IMR-90 (cell line): ENCODE measurements at regions not wholly inside any gene's neighbourhood (a gene's known extent, or its start where the extent isn't known, plus 50 kb on each side); places are given as distances from the start of the nearest gene placed in this dataset.

ENCODE experiments used
- ATAC-seq: fragments of 200-7000 bp; cut with Tn5 transposase; 2 replicates; pipeline ENCODE4 v1.9.1; 2020; ENCODE audit warnings: low read depth, mild to moderate bottlenecking, moderate library complexity
- BruUV-seq: library from RNA; stranded (reverse); fragments of 400-500 nt; replicated peaks from 2 replicates; lab custom pipeline; 2021; lab: Mats Ljungman, UMichigan
- CTCF ChIA-PET: fragments of 300-600 bp; formaldehyde crosslinking; extraction: SDS; loops from one replicate; lab custom pipeline; 2021; ENCODE audit warnings: antibody characterized with exemption; lab: Yijun Ruan, JAX
- POLR2A ChIA-PET: fragments of 300-600 bp; sonication (Branson Sonifier 250); formaldehyde crosslinking; loops from one replicate; lab custom pipeline; 2022; ENCODE audit warnings: antibody characterized with exemption; ENCODE audit not compliant: unreplicated experiment; lab: Charles Lee
- DNase-seq: peaks from one replicate; pipeline ENCODE4 v3.0.0; 2013
- H2AFZ ChIP-seq: replicated peaks from 2 replicates; pipeline ENCODE3; 2013; ENCODE audit warnings: low read length, mild to moderate bottlenecking; ENCODE audit not compliant: poor library complexity
- H2AK5ac ChIP-seq: 2 replicates; pipeline ENCODE4 v1.6.1; 2013; ENCODE audit warnings: low read depth, low read length, inconsistent platforms
- H2AK9ac ChIP-seq: replicated peaks from 2 replicates; pipeline ENCODE3; 2013; ENCODE audit warnings: mild to moderate bottlenecking, low read depth, low read length, moderate library complexity; ENCODE audit not compliant: poor library complexity
- H2BK120ac ChIP-seq: 2 replicates; pipeline ENCODE4 v1.6.1; 2013; ENCODE audit warnings: low read depth, low read length, inconsistent platforms
- H2BK15ac ChIP-seq: 3 replicates; pipeline ENCODE4 v1.6.1; 2013; ENCODE audit warnings: low read depth, low read length, inconsistent platforms
- H2BK20ac ChIP-seq: 2 replicates; pipeline ENCODE4 v1.6.1; 2013; ENCODE audit warnings: low read depth, mild to moderate bottlenecking, inconsistent platforms, low read length, moderate library complexity
- H2BK5ac ChIP-seq: 2 replicates; pipeline ENCODE4 v1.6.1; 2013; ENCODE audit warnings: mild to moderate bottlenecking, low read depth, low read length, inconsistent platforms; ENCODE audit not compliant: poor library complexity, severe bottlenecking
- H3K14ac ChIP-seq: replicated peaks from 2 replicates; pipeline ENCODE4 v1.6.1; 2013; ENCODE audit warnings: low read depth, low read length, inconsistent platforms
- H3K18ac ChIP-seq: 2 replicates; pipeline ENCODE4 v1.6.1; 2013; ENCODE audit warnings: low read depth, low read length, control low read depth
- H3K23ac ChIP-seq: 2 replicates; pipeline ENCODE4 v1.6.1; 2013; ENCODE audit warnings: low read depth, low read length, inconsistent platforms
- H3K27ac ChIP-seq: 2 replicates; pipeline ENCODE4 v1.5.1; 2013; ENCODE audit warnings: mild to moderate bottlenecking, control low read depth, low read length; ENCODE audit not compliant: insufficient read depth
- H3K27me3 ChIP-seq: 2 replicates; pipeline ENCODE4 v1.6.1; 2013; ENCODE audit warnings: low read length; ENCODE audit not compliant: control insufficient read depth, insufficient read depth
- H3K36me3 ChIP-seq: 2 replicates; pipeline ENCODE4 v1.6.1; 2013; ENCODE audit warnings: low read length, mixed read lengths; ENCODE audit not compliant: control insufficient read depth, insufficient read depth
- H3K4ac ChIP-seq: 2 replicates; pipeline ENCODE4 v1.6.1; 2013; ENCODE audit warnings: low read depth, low read length, inconsistent platforms
- H3K4me1 ChIP-seq: 2 replicates; pipeline ENCODE4 v1.6.1; 2013; ENCODE audit warnings: low read length, mixed read lengths; ENCODE audit not compliant: control insufficient read depth, insufficient read depth
- H3K4me2 ChIP-seq: 2 replicates; pipeline ENCODE4 v1.6.1; 2013; ENCODE audit warnings: low read depth, mild to moderate bottlenecking, control low read depth, low read length, moderate library complexity
- H3K4me3 ChIP-seq: 2 replicates; pipeline ENCODE4 v1.5.1; 2013; ENCODE audit warnings: low read depth, mild to moderate bottlenecking, control low read depth, low read length, moderate library complexity; ENCODE audit not compliant: insufficient read depth
- H3K56ac ChIP-seq: 2 replicates; pipeline ENCODE4 v1.6.1; 2013; ENCODE audit warnings: low read length, inconsistent platforms; ENCODE audit not compliant: insufficient read depth; ENCODE audit errors: extremely low read depth
- H3K79me1 ChIP-seq, 2 experiments: 2 replicates each; pipeline ENCODE4 v1.6.1; 2013; ENCODE audit warnings: low read length in 2 of 2, inconsistent platforms in 1 of 2, low read depth in 1 of 2
- H3K9ac ChIP-seq: 2 replicates; pipeline ENCODE4 v1.6.1; 2013; ENCODE audit warnings: low read depth, low read length, control low read depth
- H3K9me1 ChIP-seq: 2 replicates; pipeline ENCODE4 v1.6.1; 2013; ENCODE audit warnings: low read length, inconsistent platforms; ENCODE audit not compliant: insufficient read depth
- H3K9me3 ChIP-seq: 2 replicates; pipeline ENCODE4 v1.6.1; 2013; ENCODE audit warnings: low read length; ENCODE audit not compliant: control insufficient read depth, insufficient read depth
- H4K20me1 ChIP-seq: 2 replicates; pipeline ENCODE4 v1.6.1; 2013; ENCODE audit warnings: low read length, inconsistent platforms; ENCODE audit not compliant: insufficient read depth
- H4K5ac ChIP-seq: 2 replicates; pipeline ENCODE4 v1.6.1; 2013; ENCODE audit warnings: mild to moderate bottlenecking, low read depth, low read length, control low read depth
- H4K8ac ChIP-seq, 2 experiments: 2 replicates each; pipeline ENCODE4 v1.6.1; 2013; ENCODE audit warnings: low read depth in 2 of 2, low read length in 2 of 2, control low read depth in 1 of 2, inconsistent platforms in 1 of 2
- H4K91ac ChIP-seq: 2 replicates; pipeline ENCODE4 v1.6.1; 2013; ENCODE audit warnings: low read depth, low read length, inconsistent platforms; ENCODE audit not compliant: insufficient read depth
- BHLHE40 ChIP-seq: fragments of 150-350 bp; IDR thresholded peaks from 2 replicates; pipeline ENCODE4 v1.6.1; 2016; ENCODE audit warnings: mild to moderate bottlenecking, low read depth, low read length
- CEBPB ChIP-seq: IDR thresholded peaks from 2 replicates; pipeline ENCODE4 v1.6.1; 2012; ENCODE audit warnings: low read depth, low read length, improper control_type of control experiment
- CHD1 ChIP-seq: IDR thresholded peaks from 2 replicates; pipeline ENCODE4 v1.6.1; 2012; ENCODE audit warnings: low read depth, low read length, improper control_type of control experiment
- CTCF ChIP-seq: conservative IDR thresholded peaks from 2 replicates; pipeline ENCODE4 v1.5.1; 2012; ENCODE audit warnings: mild to moderate bottlenecking, low read depth, low read length, improper control_type of control experiment
- ELK1 ChIP-seq: fragments of 150-350 bp; IDR thresholded peaks from 2 replicates; pipeline ENCODE4 v1.6.1; 2016; ENCODE audit warnings: low read depth, mild to moderate bottlenecking, low read length, moderate library complexity, borderline replicate concordance
- FOS ChIP-seq: fragments of 150-350 bp; IDR thresholded peaks from 2 replicates; pipeline ENCODE4 v1.6.1; 2016; ENCODE audit warnings: low read depth, low read length
- MAFK ChIP-seq: IDR thresholded peaks from 2 replicates; pipeline ENCODE4 v1.6.1; 2012; ENCODE audit warnings: low read depth, low read length, improper control_type of control experiment
- MAZ ChIP-seq: IDR thresholded peaks from 2 replicates; pipeline ENCODE4 v1.6.1; 2012; ENCODE audit warnings: low read depth, mild to moderate bottlenecking, low read length, improper control_type of control experiment, moderate library complexity, borderline replicate concordance
- MXI1 ChIP-seq: IDR thresholded peaks from 2 replicates; pipeline ENCODE4 v1.6.1; 2012; ENCODE audit warnings: low read depth, mild to moderate bottlenecking, low read length, moderate library complexity, borderline replicate concordance
- NFE2L2 ChIP-seq: fragments of 150-350 bp; IDR thresholded peaks from 2 replicates; pipeline ENCODE4 v1.6.1; 2016; ENCODE audit warnings: low read depth, mild to moderate bottlenecking, low read length
- POLR2A ChIP-seq: IDR thresholded peaks from 2 replicates; pipeline ENCODE4 v1.6.1; 2012; ENCODE audit warnings: mild to moderate bottlenecking, low read depth, low read length
- RAD21 ChIP-seq: IDR thresholded peaks from 2 replicates; pipeline ENCODE4 v1.6.1; 2012; ENCODE audit warnings: low read length, improper control_type of control experiment
- RCOR1 ChIP-seq: IDR thresholded peaks from 2 replicates; pipeline ENCODE4 v1.6.1; 2012; ENCODE audit warnings: mild to moderate bottlenecking, low read length, improper control_type of control experiment; ENCODE audit not compliant: insufficient replicate concordance
- RFX5 ChIP-seq: IDR thresholded peaks from 2 replicates; pipeline ENCODE4 v1.8.0; 2012; ENCODE audit warnings: low read depth, mild to moderate bottlenecking, low read length, moderate library complexity
- SMC3 ChIP-seq: fragments of 150-350 bp; IDR thresholded peaks from 2 replicates; pipeline ENCODE4 v1.6.1; 2016; ENCODE audit warnings: low read depth, mild to moderate bottlenecking, antibody characterized with exemption, low read length, moderate library complexity
- USF2 ChIP-seq: fragments of 150-350 bp; IDR thresholded peaks from 2 replicates; pipeline ENCODE4 v1.6.1; 2017; ENCODE audit warnings: mild to moderate bottlenecking, antibody characterized with exemption, low read length, low read depth
- WGBS, 2 experiments: methylation state at CpG; one replicate each; pipeline versions ENCODE4 v1.1.5 to v1.1.7; 2013; ENCODE audit warnings: missing lambda C conversion rate in 2 of 2; ENCODE audit not compliant: insufficient read length in 1 of 2; ENCODE audit errors: extremely low coverage in 2 of 2; 5-methylcytosine and 5-hydroxymethylcytosine counted together
- dilution Hi-C: fragments of 300-500 bp; cut with HindIII; formaldehyde crosslinking; loops from one replicate; pipeline ENCODE4 v1.14.3; 2018; ENCODE audit warnings: low sequenced_read_pairs; ENCODE audit not compliant: unreplicated experiment
- in situ Hi-C: fragments of 300-500 bp; cut with MboI; formaldehyde crosslinking; loops from 3 replicates; pipeline ENCODE4 v1.14.3; 2019; ENCODE audit warnings: low sequenced_read_pairs, inconsistent platforms, mixed read lengths
- intact Hi-C: fragments of 100-400 bp; cut with micrococcal nuclease; formaldehyde crosslinking; loops from 2 replicates; pipeline ENCODE4 v1.10.0; 2022

- dilution Hi-C loops: no loop called here
- ChIA-PET POLR2A (no interaction called here), CTCF (no interaction called here)
- in situ Hi-C loops: no loop called here
- no TSS peak for BruUV-seq
- H3K36me3 ChIP-seq: no peaks in the 10 kb centered on the region
- no peak overlapping the region for H4K8ac ChIP-seq
- no peaks in the 10 kb centered on the region for H3K79me1 ChIP-seq
- ATAC-seq: no peak
- H2BK120ac ChIP-seq: no peak overlapping the region
- no peak overlapping the region for H3K4me3 ChIP-seq
- no peak overlapping the region for H3K23ac ChIP-seq
- no peaks in the 10 kb centered on the region for H3K9me1 ChIP-seq
- no peak overlapping the region for H3K27ac ChIP-seq
- H4K91ac ChIP-seq: no peak overlapping the region
- intact Hi-C loops: no loop called here
- H3K4me1 ChIP-seq: no peaks in the 10 kb centered on the region
- WGBS, 2 experiments: no CpG with 5 or more reads among the region's 4 CpGs
- no peak overlapping the region for H2AK9ac ChIP-seq
- peaks cover 2% of the 10 kb centered on the region; the same call in 1 of the 2 replicates for H3K9me3 ChIP-seq
- no peak for DNase-seq
- no peak overlapping the region for H3K18ac ChIP-seq
- TF ChIP-seq FOS (no peak), CEBPB (no peak), CTCF (no peak), MAZ (no peak), NFE2L2 (no peak), USF2 (no peak), CHD1 (no peak), ELK1 (no peak), MAFK (no peak), RCOR1 (no peak), SMC3 (no peak), BHLHE40 (no peak), MXI1 (no peak), RFX5 (no peak), RAD21 (no peak), POLR2A (no peak)
- no peak overlapping the region for H2AK5ac ChIP-seq
- H3K4me2 ChIP-seq: no peak overlapping the region
- H3K27me3 ChIP-seq: no peaks in the 10 kb centered on the region
- no peak overlapping the region for H3K56ac ChIP-seq
- no peak overlapping the region for H2BK15ac ChIP-seq
- H2BK20ac ChIP-seq: no peak overlapping the region
- no peak overlapping the region for H3K14ac ChIP-seq
- H4K5ac ChIP-seq: no peak overlapping the region
- H3K9ac ChIP-seq: no peak overlapping the region
- H4K20me1 ChIP-seq: no peaks in the 10 kb centered on the region
- no peak overlapping the region for H2BK5ac ChIP-seq
- H2AFZ ChIP-seq: no peak overlapping the region
- H3K4ac ChIP-seq: no peak overlapping the region
These were observed 131.1 kb upstream of the ROBO1 start for GRCh38 chr3:79898907-79899306.
